ENCODE measurements at regions not wholly inside any gene's neighbourhood (a gene's known extent, or its start where the extent isn't known, plus 50 kb on each side); places are given as distances from the start of the nearest gene placed in this dataset.
"Not testable (repeated sequence)": the region's sequence is repeated elsewhere in the genome, so short reads cannot be mapped to it uniquely, and the experiment has no call there.

- DNase-seq = not testable (repeated sequence)
Measured at GRCh38 chr2:87360927-87361326, 339.3 kb upstream of the PLGLB1 start.

GRCh38 chr2:87361805-87362204 lies 340.2 kb upstream of the PLGLB1 start:
- DNase-seq = not testable (repeated sequence)

GRCh38 chr2:87364379-87364778 lies 342.7 kb upstream of the PLGLB1 start:
- not testable (repeated sequence) for DNase-seq

GRCh38 chr2:87365038-87365437 lies 343.4 kb upstream of the PLGLB1 start:
- not testable (repeated sequence) for DNase-seq

GRCh38 chr2:87386063-87386560 lies 361.8 kb upstream of the PLGLB2 start:
- DNase-seq = not testable (repeated sequence)

GRCh38 chr2:87395784-87396183 lies 352.1 kb upstream of the PLGLB2 start:
- not testable (repeated sequence) for DNase-seq

- DNase-seq = not testable (repeated sequence)
Measured at GRCh38 chr2:87396551-87397265, 351.2 kb upstream of the PLGLB2 start.

- DNase-seq = not testable (repeated sequence)
Measured at GRCh38 chr2:87397276-87398065, 350.4 kb upstream of the PLGLB2 start.

- DNase-seq = not testable (repeated sequence)
Measured at GRCh38 chr2:87398567-87399305, 349.2 kb upstream of the PLGLB2 start.

- no peak for DNase-seq
Measured at GRCh38 chr2:87401726-87402345, 346.1 kb upstream of the PLGLB2 start.

- DNase-seq = no peak
Measured at GRCh38 chr2:87403893-87404175, 344.1 kb upstream of the PLGLB2 start.

- DNase-seq = not testable (repeated sequence)
Measured at GRCh38 chr2:87404411-87405255, 343.3 kb upstream of the PLGLB2 start.

- DNase-seq = not testable (repeated sequence)
Measured at GRCh38 chr2:87405531-87406216, 342.2 kb upstream of the PLGLB2 start.

- not testable (repeated sequence) for DNase-seq
Measured at GRCh38 chr2:87406406-87407175, 341.3 kb upstream of the PLGLB2 start.

- not testable (repeated sequence) for DNase-seq
Measured at GRCh38 chr2:87409601-87410000, 338.3 kb upstream of the PLGLB2 start.

GRCh38 chr2:87410371-87410770 lies 337.5 kb upstream of the PLGLB2 start:
- DNase-seq = not testable (repeated sequence)

GRCh38 chr2:87412036-87412820 lies 335.7 kb upstream of the PLGLB2 start:
- DNase-seq = not testable (repeated sequence)

- DNase-seq = not testable (repeated sequence)
Measured at GRCh38 chr2:87414331-87414730, 333.6 kb upstream of the PLGLB2 start.

GRCh38 chr2:87414795-87415570 lies 332.9 kb upstream of the PLGLB2 start:
- DNase-seq = not testable (repeated sequence)
